ENCODE measurements at regions not wholly inside any gene's neighbourhood (a gene's known extent, or its start where the extent isn't known, plus 50 kb on each side); places are given as distances from the start of the nearest gene placed in this dataset.

DNA sequence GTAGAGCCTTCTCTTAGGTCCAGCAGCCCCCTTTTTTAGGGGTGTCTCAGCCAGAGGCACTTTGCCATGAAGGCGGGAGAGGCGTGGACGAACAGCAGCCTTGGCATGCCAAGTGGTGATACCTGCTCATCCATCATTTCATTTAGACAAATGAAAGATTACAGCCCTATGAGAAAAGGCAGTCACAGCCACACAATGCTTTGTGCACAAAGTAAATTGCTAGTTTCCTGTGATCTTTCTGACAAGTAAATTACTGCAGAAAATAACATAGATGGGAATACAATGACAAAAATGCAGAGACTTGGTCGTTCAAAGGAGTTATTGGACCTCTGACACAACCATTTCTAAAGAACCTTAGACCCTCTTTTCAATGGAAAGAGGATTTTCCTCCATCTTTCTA is 94.9 kb downstream of the RND3 start:
- Histone ChIP-seq H3K27ac (no peak overlapping the region), H3K27me3 (no peaks in the 10 kb centered on the region), H3K36me3 (ENCODE audit: low read depth, missing control alignments) (no peaks in the 10 kb centered on the region), H3K4me3 (no peak overlapping the region), H3K9me3 (no peaks in the 10 kb centered on the region), H3K4me1 (no peaks in the 10 kb centered on the region)
- no peak for DNase-seq
- no peak for TF ChIP-seq POLR2A (IDR thresholded peaks at IDR 0.05)
- TF ChIP-seq, protein P1, sequence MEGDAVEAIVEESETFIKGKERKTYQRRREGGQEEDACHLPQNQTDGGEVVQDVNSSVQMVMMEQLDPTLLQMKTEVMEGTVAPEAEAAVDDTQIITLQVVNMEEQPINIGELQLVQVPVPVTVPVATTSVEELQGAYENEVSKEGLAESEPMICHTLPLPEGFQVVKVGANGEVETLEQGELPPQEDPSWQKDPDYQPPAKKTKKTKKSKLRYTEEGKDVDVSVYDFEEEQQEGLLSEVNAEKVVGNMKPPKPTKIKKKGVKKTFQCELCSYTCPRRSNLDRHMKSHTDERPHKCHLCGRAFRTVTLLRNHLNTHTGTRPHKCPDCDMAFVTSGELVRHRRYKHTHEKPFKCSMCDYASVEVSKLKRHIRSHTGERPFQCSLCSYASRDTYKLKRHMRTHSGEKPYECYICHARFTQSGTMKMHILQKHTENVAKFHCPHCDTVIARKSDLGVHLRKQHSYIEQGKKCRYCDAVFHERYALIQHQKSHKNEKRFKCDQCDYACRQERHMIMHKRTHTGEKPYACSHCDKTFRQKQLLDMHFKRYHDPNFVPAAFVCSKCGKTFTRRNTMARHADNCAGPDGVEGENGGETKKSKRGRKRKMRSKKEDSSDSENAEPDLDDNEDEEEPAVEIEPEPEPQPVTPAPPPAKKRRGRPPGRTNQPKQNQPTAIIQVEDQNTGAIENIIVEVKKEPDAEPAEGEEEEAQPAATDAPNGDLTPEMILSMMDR (IDR thresholded peaks at IDR 0.05), result no peak
- 70 to 72% methylated on average over 4 of the region's 4 CpGs for WGBS, 2 donors
- intact Hi-C loops (cut with DNase I; ENCODE audit: low total_unique reads), result no loop called here

DNA sequence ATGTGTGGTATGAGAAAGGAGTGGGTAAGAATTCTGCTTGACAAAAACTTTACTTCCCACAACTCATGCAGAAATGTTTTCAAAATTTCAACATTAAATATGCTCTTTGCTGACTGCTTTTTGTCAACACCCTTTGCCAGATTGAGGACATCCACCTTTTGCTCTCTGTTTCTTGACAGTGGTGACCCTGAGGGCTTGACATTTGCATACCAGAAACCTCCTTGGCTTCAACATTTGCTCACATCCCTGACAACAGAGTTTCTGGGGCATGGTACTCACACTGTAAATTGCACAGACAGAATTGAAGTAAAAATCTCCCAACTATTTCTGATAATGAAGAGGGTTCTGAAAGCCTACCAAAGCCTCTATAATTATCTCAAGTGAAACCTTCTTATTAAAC is 95.7 kb downstream of the RND3 start:
- Histone ChIP-seq H3K27ac (no peak overlapping the region), H3K4me3 (no peak overlapping the region), H3K9me3 (no peaks in the 10 kb centered on the region), H3K4me1 (no peaks in the 10 kb centered on the region), H3K36me3 (ENCODE audit: low read depth, missing control alignments) (no peaks in the 10 kb centered on the region), H3K27me3 (no peaks in the 10 kb centered on the region)
- intact Hi-C loops (cut with DNase I; ENCODE audit: low total_unique reads), result no loop called here
- DNase-seq, result no peak
- TF ChIP-seq, protein P1 (IDR thresholded peaks at IDR 0.05), result no peak
- no peak for TF ChIP-seq POLR2A (IDR thresholded peaks at IDR 0.05)

DNA sequence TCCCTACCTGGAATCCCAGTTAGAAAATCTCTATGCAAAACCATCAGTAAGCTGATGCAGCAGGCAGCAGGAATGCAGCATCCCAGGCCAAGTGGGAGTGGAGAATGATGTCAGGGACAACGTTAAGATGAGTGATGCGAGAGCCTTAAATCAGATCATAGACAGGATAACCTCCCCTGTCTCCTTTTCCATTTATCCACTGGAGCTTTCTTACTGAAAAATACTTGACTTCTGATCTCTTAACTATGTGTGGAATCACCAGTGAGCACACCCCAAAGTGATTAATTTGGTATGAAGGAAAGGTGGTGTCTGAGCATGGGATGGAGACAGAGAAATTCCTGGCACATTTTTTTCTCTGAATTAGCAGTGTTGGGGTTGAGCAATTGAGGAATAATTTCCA is 98.0 kb downstream of the RND3 start:
- H3K27me3 ChIP-seq, result no peaks in the 10 kb centered on the region
- WGBS, 2 donors, result 62 to 75% methylated on average over 2 of the region's 2 CpGs
- intact Hi-C loops (cut with DNase I; ENCODE audit: low total_unique reads), result no loop called here
- H3K9me3 ChIP-seq, result no peaks in the 10 kb centered on the region
- H3K27ac ChIP-seq, result no peak overlapping the region
- no peaks in the 10 kb centered on the region for H3K4me1 ChIP-seq
- DNase-seq, result no peak
- H3K4me3 ChIP-seq, result no peak overlapping the region
- no peak for TF ChIP-seq POLR2A (IDR thresholded peaks at IDR 0.05)
- no peaks in the 10 kb centered on the region for H3K36me3 ChIP-seq (ENCODE audit: low read depth, missing control alignments)

DNA sequence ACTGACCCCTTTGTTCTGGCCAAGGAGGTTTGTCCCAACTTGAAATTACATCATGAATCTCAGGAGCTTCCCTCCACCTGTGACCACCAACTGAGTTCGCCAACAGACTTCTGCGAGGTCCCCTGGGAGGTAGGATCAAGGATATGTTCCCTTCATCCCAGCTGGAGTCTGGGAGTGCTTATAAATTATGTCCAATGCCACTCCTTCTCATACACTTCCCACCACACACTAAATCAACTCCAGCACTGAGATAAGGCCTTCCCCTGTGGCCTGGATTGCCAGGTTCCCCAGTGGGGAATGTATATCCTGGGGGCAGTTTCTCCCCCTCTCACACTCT is 99.2 kb downstream of the RND3 start:
- no peak for DNase-seq
- Histone ChIP-seq H3K4me1 (no peaks in the 10 kb centered on the region), H3K27ac (no peak overlapping the region), H3K4me3 (no peak overlapping the region), H3K9me3 (no peaks in the 10 kb centered on the region), H3K36me3 (ENCODE audit: low read depth, missing control alignments) (no peaks in the 10 kb centered on the region), H3K27me3 (no peaks in the 10 kb centered on the region)
- 67 to 75% methylated on average over 2 of the region's 2 CpGs for WGBS, 2 donors
- intact Hi-C loops (cut with DNase I; ENCODE audit: low total_unique reads), result no loop called here
- TF ChIP-seq, protein P1 (IDR thresholded peaks at IDR 0.05), result no peak
- no peak for TF ChIP-seq POLR2A (IDR thresholded peaks at IDR 0.05)

DNA sequence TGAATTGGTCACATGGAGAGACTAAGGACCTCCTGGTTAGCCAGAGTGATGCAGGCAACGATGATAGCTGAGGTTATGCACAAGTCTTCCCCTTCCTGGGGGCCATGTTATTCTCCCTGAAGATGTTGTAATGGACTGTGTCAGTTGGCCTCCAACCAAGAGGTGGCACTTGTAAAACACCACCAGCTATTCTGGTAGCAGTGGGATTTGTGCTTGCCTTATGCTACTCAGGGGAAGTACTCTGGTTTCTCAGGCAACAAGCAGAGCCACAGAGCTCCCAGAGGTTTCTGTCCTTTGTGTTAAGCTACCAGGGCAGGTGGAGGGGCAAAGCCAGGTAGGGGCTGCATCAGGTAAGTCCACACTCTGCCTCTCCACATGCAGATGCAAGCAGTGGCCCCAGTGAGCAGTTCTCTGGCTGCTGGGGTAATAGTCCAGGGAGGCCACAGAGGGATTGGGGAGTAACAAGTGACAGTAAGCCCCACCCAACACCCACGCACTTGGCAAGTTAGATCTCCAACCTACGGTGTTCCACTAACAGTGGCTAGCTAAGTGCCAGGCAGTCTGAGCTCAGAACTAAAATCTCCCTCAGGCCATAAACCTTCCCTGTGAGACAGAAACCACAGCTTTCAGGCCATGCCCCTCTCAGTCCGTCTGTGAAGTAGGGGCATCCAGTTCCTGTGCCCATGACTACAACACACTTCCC is 99.7 kb downstream of the RND3 start:
- Histone ChIP-seq H3K27ac (no peak overlapping the region), H3K4me1 (no peaks in the 10 kb centered on the region), H3K9me3 (no peaks in the 10 kb centered on the region), H3K27me3 (no peaks in the 10 kb centered on the region), H3K36me3 (ENCODE audit: low read depth, missing control alignments) (no peaks in the 10 kb centered on the region), H3K4me3 (no peak overlapping the region)
- intact Hi-C loops (cut with DNase I; ENCODE audit: low total_unique reads), result no loop called here
- no peak for TF ChIP-seq POLR2A (IDR thresholded peaks at IDR 0.05)
- TF ChIP-seq, protein P1 (IDR thresholded peaks at IDR 0.05), result no peak
- DNase-seq, result no peak
- 74 to 80% methylated on average over 2 to 4 of the region's 4 CpGs for WGBS, 2 donors
